K562 (cell line): ENCODE measurements at regions not wholly inside any gene's neighbourhood (a gene's known extent, or its start where the extent isn't known, plus 50 kb on each side); places are given as distances from the start of the nearest gene placed in this dataset.

Source experiments
- ATAC-seq: fragments of 200-7000 bp; cut with Tn5 transposase; 3 replicates; pipeline ENCODE4 v1.9.1; 2020; ENCODE audit warnings: moderate library complexity
- BruUV-seq: library from RNA; stranded (reverse); fragments of 400-500 nt; replicated peaks from 2 replicates; lab custom pipeline; 2021; lab: Mats Ljungman, UMichigan
- CTCF ChIA-PET: fragments of 300-600 bp; formaldehyde crosslinking; extraction: SDS; loops from one replicate; lab custom pipeline; 2021; ENCODE audit warnings: low intra/inter-chr PET ratio; lab: Yijun Ruan, JAX
- POLR2A ChIA-PET: fragments of 300-600, 350-650 bp; sonication (Branson Sonifier 250); formaldehyde crosslinking; extraction: SDS; loops from one replicate; lab custom pipeline; 2021; ENCODE audit warnings: antibody characterized with exemption, inconsistent platforms; lab: Yijun Ruan, JAX
- DNase-seq, 4 experiments: peaks; one replicate each; pipeline versions ENCODE4 v3.0.0 to v3.0.0-alpha.2; 2011 to 2018; ENCODE audit warnings: low spot score in 3 of 4, mixed read lengths in 3 of 4; ENCODE audit errors: extremely low read depth in 1 of 4
- FAIRE-seq: peaks from 2 replicates; lab custom pipeline; 2011; peaks lifted over from hg19 to GRCh38; lab: Jason Lieb, UNC
- H2AFZ ChIP-seq: 2 replicates; pipeline ENCODE4 v1.6.0; 2011; ENCODE audit warnings: low read depth, low read length, control low read depth, inconsistent platforms
- H3K27ac ChIP-seq: fragments of 200-600 bp; 3 replicates; pipeline ENCODE4 v1.8.0; 2011; ENCODE audit warnings: low read depth, mild to moderate bottlenecking, control low read depth, inconsistent platforms, low read length, moderate library complexity, mixed read lengths; ENCODE audit errors: extremely low read depth
- H3K27me3 ChIP-seq, 2 experiments: fragments of 300-600 bp in 1 of 2; 2 replicates in 1 of 2; 3 replicates in 1 of 2; pipeline versions ENCODE4 v1.6.0 to v1.8.0; 2011; ENCODE audit warnings: inconsistent platforms in 2 of 2, low read length in 2 of 2, mild to moderate bottlenecking in 1 of 2, mixed read lengths in 1 of 2, moderate library complexity in 1 of 2; ENCODE audit not compliant: control insufficient read depth in 2 of 2, insufficient read depth in 2 of 2
- H3K36me3 ChIP-seq: fragments of 300-600 bp; 3 replicates; pipeline ENCODE4 v1.8.0; 2011; ENCODE audit warnings: mild to moderate bottlenecking, low read length, inconsistent platforms; ENCODE audit not compliant: control insufficient read depth, insufficient read depth
- H3K4me1 ChIP-seq, 2 experiments: fragments of 200-600 bp in 1 of 2; replicated peaks in 1 of 2; 2 replicates in 1 of 2; 3 replicates in 1 of 2; pipeline versions ENCODE4 v1.5.1 to v1.8.0; 2011; ENCODE audit warnings: inconsistent platforms in 2 of 2, low read length in 2 of 2, mild to moderate bottlenecking in 1 of 2, mixed read lengths in 1 of 2, moderate library complexity in 1 of 2; ENCODE audit not compliant: control insufficient read depth in 2 of 2, insufficient read depth in 2 of 2
- H3K4me2 ChIP-seq: 2 replicates; pipeline ENCODE4 v1.6.1; 2011; ENCODE audit warnings: low read length, control low read depth, inconsistent platforms, mixed read lengths; ENCODE audit not compliant: insufficient read depth
- H3K4me3 ChIP-seq: fragments of 200-600 bp; sonication (generic), shearing (Covaris generic); 2 replicates; pipeline ENCODE4 v1.5.1; 2016; ENCODE audit warnings: control low read depth, inconsistent platforms
- H3K79me2 ChIP-seq: fragments of 200-600 bp; 3 replicates; pipeline ENCODE4 v1.8.0; 2011; ENCODE audit warnings: low read length, inconsistent platforms; ENCODE audit not compliant: control insufficient read depth, insufficient read depth
- H3K9ac ChIP-seq, 2 experiments: 2 replicates each; pipeline versions ENCODE4 v1.6.0 to v1.6.1; 2011; ENCODE audit warnings: low read depth in 2 of 2, low read length in 2 of 2, control low read depth in 1 of 2, inconsistent platforms in 1 of 2, mild to moderate bottlenecking in 1 of 2, mixed read lengths in 1 of 2; ENCODE audit not compliant: insufficient read depth in 1 of 2
- H3K9me1 ChIP-seq: one replicate; pipeline ENCODE4 v1.6.0; 2011; ENCODE audit warnings: inconsistent platforms, mild to moderate bottlenecking, low read length, moderate library complexity; ENCODE audit not compliant: control insufficient read depth, insufficient read depth
- H3K9me3 ChIP-seq: replicated peaks from 2 replicates; pipeline ENCODE4 v1.5.1; 2011; ENCODE audit warnings: low read depth, low read length, inconsistent platforms; ENCODE audit not compliant: control insufficient read depth, insufficient read depth
- H4K20me1 ChIP-seq: replicated peaks from 2 replicates; pipeline ENCODE4 v1.6.1; 2011; ENCODE audit warnings: low read length, inconsistent platforms, mixed read lengths; ENCODE audit not compliant: control insufficient read depth, insufficient read depth
- CREB5 ChIP-seq: fragments of 250-450 bp; sonication (Bioruptor Pico); IDR thresholded peaks from 2 replicates; pipeline ENCODE4 v1.5.0; 2020; ENCODE audit warnings: mild to moderate bottlenecking
- ELK1 ChIP-seq: sonication (generic); formaldehyde crosslinking; IDR thresholded peaks from 2 replicates; pipeline ENCODE4 v1.8.1; 2022; ENCODE audit warnings: missing genetic modification reagents
- ERF ChIP-seq: fragments of 450-650 bp; formaldehyde crosslinking; IDR thresholded peaks from 2 replicates; pipeline ENCODE4 v1.4.0; 2020; ENCODE audit warnings: mild to moderate bottlenecking, mixed read lengths
- HBP1 ChIP-seq: fragments of 450-650 bp; formaldehyde crosslinking; IDR thresholded peaks from 2 replicates; pipeline ENCODE4 v1.4.0; 2022; ENCODE audit warnings: missing genetic modification characterization
- ILK ChIP-seq: fragments of 450-650 bp; IDR thresholded peaks from 2 replicates; pipeline ENCODE4 v1.6.1; 2016; ENCODE audit warnings: missing genetic modification characterization, low read depth, mild to moderate bottlenecking, missing compliant biosample characterization, moderate library complexity, borderline replicate concordance
- JUND ChIP-seq, 2 experiments: IDR thresholded peaks; 2 replicates in 1 of 2; 3 replicates in 1 of 2; pipeline ENCODE4 v1.6.1; 2011; ENCODE audit warnings: borderline replicate concordance in 2 of 2, low read depth in 2 of 2, low read length in 2 of 2, improper control_type of control experiment in 1 of 2, missing biosample characterization in 1 of 2, missing genetic modification characterization in 1 of 2, missing genetic modification reagents in 1 of 2
- RBBP5 ChIP-seq: fragments of 200-600 bp; sonication (generic); IDR thresholded peaks from 2 replicates; pipeline ENCODE4 v1.6.1; 2012; ENCODE audit warnings: borderline replicate concordance, mild to moderate bottlenecking, low read length, control low read depth, inconsistent platforms; ENCODE audit not compliant: insufficient read depth, poor library complexity, severe bottlenecking
- XRCC5 ChIP-seq: fragments of 200-400 bp; formaldehyde crosslinking; IDR thresholded peaks from 2 replicates; pipeline ENCODE4 v1.6.1; 2017; ENCODE audit warnings: low read depth, mild to moderate bottlenecking, low read length
- ZFP30 ChIP-seq: fragments of 250-450 bp; sonication (Bioruptor Pico); IDR thresholded peaks from 2 replicates; pipeline ENCODE4 v1.8.0; 2022; ENCODE audit warnings: moderate library complexity, mild to moderate bottlenecking, inconsistent platforms, borderline replicate concordance
- ZFPM2 ChIP-seq: fragments of 250-450 bp; sonication (Bioruptor Pico); IDR thresholded peaks from 2 replicates; pipeline ENCODE4 v1.5.1; 2022; ENCODE audit warnings: mild to moderate bottlenecking
- ZNF830 ChIP-seq: fragments of 250-450 bp; sonication (Bioruptor Pico); IDR thresholded peaks from 2 replicates; pipeline ENCODE4 v1.5.0; 2021; ENCODE audit warnings: mild to moderate bottlenecking
- WGBS: fragments of 100-300 bp; shearing (Covaris generic); methylation state at CpG from one replicate; pipeline ENCODE4 v1.1.6; 2016; ENCODE audit warnings: low coverage, mixed read lengths; ENCODE audit not compliant: insufficient coverage; ENCODE audit errors: missing lambda C conversion rate; 5-methylcytosine and 5-hydroxymethylcytosine counted together
- in situ Hi-C: fragments of 300-500 bp; cut with MboI; formaldehyde crosslinking; loops from 4 replicates; pipeline ENCODE4 v1.15.0; 2018; ENCODE audit warnings: inconsistent platforms, mixed read lengths
- intact Hi-C: fragments of 100-400 bp; cut with micrococcal nuclease; formaldehyde crosslinking; loops from 2 replicates; pipeline ENCODE4 v1.14.2; 2022

- no peak for TF ChIP-seq ERF (CRISPR knock-in tag)
- no peak for TF ChIP-seq ZFPM2 (CRISPR knock-in tag)
- TF ChIP-seq CREB5 (CRISPR knock-in tag): no peak
- no peak for TF ChIP-seq ZFP30 (CRISPR knock-in tag)
- no peak for TF ChIP-seq XRCC5
Measured at GRCh38 chr16:62832214-62832613, 796.0 kb upstream of the CDH8 start (continued).

- CTCF ChIA-PET: no interaction called here
- H3K27me3 ChIP-seq: no peaks in the 10 kb centered on the region
- POLR2A ChIA-PET: no interaction called here
- no peak for FAIRE-seq
- no peak for ATAC-seq
- TF ChIP-seq JUND (IDR thresholded peaks at IDR 0.05; ENCODE audit: borderline replicate concordance, low read depth, low read length): no peak
- TF ChIP-seq JUND (tag; IDR thresholded peaks at IDR 0.05; ENCODE audit: borderline replicate concordance, low read depth, low read length): no peak
- TF ChIP-seq RBBP5: no peak
- no peak for TF ChIP-seq ELK1 (CRISPR knock-in tag)
- TF ChIP-seq ILK (tag): no peak
- TF ChIP-seq HBP1 (CRISPR knock-in tag): no peak
- TF ChIP-seq ZNF830 (CRISPR knock-in tag): no peak
- TF ChIP-seq, all 486 proteins: peak for 0
- no TSS peak for BruUV-seq
- Histone ChIP-seq H3K9me1 (no peaks in the 10 kb centered on the region), H3K4me3 (no peak overlapping the region), H3K4me1 (no peaks in the 10 kb centered on the region), H4K20me1 (no peaks in the 10 kb centered on the region), H3K4me2 (no peak overlapping the region), H3K9ac (no peak overlapping the region), H3K27ac (no peak overlapping the region), H3K9me3 (no peaks in the 10 kb centered on the region), H2AFZ (no peak overlapping the region), H3K36me3 (no peaks in the 10 kb centered on the region), H3K79me2 (no peaks in the 10 kb centered on the region)
- in situ Hi-C loops (no loop called here), intact Hi-C loops (no loop called here)
- DNase-seq: no peak
- WGBS: 0% methylated on average over 2 of the region's 2 CpGs
Measured at GRCh38 chr16:62831235-62831850, 795.1 kb upstream of the CDH8 start.
